GM19397 (cell line): ENCODE measurements at regions not wholly inside any gene's neighbourhood (a gene's known extent, or its start where the extent isn't known, plus 50 kb on each side); places are given as distances from the start of the nearest gene placed in this dataset.

Source experiments
- ATAC-seq: cut with Tn5 transposase; IDR thresholded peaks from one replicate; pipeline ENCODE4 v1.9.1; 2021; ENCODE audit warnings: mild to moderate bottlenecking, moderate library complexity; ENCODE audit not compliant: unreplicated experiment

DNA sequence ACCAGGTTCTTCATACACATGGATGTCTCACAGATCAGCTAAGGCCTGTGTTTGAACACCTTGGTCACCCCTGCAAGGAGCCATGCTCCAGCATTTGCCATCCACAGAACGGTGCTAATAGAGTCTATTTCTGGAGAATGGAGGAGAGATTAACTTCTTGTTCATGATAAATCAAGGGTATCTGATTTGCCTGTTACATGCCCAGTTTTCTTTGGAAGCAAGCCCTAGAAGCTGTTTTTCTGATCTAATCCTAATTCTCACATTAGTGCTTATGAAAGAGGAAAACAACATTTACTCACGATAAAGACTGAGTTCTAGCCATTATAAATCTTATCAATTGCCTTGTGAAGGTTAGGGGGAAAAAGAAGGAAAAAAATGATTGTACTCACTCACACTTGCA lies 119.6 kb upstream of the DTNA start:
- ATAC-seq: no peak

DNA sequence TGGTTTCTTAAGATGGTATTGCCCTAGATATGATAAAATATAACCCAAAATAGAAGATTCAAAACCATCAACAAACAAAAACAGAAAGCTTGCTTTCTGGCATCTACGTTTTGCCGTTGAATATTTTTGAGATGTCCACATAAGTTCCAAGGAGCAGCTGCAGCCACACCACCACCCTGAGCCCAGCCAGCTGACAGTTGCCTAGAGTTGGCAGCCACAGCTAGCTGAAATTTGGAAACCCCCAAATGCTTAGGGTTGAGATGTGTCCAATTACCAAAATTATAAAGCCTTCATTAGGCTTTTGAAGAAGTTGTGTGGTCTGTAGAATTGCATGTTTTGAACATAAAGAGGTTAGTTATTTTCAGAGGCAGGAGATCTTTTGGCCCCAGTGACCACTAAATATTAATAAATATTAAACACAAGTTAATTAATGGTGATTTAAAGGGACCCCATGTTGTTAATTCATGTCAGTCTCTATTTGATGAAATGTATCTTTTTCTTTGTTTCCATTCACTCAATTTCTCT lies 118.1 kb upstream of the DTNA start:
- no peak for ATAC-seq

DNA sequence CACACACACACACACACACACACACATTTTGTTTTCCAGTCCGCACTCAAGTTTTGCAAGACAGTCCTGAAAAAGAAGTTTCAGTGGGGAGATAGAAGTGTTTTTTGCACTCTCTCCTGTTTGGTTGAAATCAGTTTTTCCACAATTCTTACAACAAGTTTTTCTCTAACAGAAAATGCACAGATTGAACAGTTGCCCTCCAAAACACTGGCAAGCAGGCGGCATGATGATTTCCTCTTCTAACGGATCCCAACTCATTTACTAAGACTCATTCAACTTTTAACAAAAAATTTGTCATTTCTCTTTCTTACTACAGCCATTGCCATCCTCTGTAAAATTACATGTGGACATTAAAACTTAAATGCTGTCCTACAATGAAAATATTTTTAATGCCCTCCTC lies 117.6 kb upstream of the DTNA start:
- ATAC-seq: no peak

DNA sequence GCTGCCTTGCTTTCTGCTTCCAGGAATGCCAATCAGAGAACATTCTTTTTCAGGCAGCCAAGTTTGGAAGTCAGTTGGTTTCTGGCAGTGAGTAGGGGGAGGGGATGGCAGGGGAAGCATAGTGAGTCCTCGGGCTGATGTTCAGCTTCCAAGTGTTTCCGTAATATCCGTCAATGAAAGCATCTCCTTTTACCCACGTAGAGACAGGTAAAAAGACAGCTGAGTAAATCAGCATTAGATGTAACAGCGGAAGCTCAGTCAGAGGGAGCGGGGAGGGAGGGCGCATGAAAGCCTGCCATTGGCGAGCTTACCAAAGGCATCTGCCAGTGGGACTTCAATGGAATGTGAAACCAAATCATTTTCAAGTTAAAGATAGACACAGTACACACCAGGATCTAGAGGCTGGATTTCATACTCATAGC lies 117.1 kb upstream of the DTNA start:
- no peak for ATAC-seq

DNA sequence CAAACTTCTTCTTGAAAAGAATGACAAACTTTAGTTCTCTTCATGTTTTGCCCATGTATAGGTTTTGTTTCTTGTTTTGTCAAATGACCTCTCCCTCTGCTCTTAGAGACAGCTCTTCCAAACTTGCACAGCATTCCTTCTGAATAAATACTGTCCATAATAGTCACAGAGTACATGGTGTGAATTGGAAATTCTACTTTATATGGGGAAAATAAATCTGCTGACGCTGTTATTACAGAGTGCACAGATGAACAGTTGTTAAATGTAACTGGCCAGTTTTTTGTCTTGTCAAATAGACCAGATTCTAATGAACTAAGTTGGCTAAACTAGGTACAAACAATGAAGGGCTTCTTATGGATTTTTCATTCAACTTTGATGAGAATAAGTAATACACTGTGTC lies 115.8 kb upstream of the DTNA start:
- ATAC-seq: no peak

DNA sequence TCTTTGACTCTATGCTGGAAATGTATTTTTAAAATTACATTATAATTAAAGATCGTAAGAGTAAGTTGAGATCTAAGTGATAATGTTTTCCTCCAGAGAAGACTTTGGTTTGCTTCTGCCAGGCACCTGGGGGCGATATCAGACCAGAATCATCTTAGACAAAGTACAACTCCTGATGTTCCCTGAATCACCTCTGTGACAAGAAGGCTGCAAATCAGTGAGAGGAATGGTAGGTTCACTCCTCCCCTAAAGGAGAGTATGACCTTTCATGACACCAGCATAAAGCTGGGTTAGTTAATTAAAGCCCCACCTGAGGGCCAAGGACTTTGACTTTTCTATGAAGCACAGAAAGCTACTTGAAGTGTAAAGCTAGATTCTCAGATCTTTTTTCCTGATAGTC lies 114.4 kb upstream of the DTNA start:
- ATAC-seq: no peak

DNA sequence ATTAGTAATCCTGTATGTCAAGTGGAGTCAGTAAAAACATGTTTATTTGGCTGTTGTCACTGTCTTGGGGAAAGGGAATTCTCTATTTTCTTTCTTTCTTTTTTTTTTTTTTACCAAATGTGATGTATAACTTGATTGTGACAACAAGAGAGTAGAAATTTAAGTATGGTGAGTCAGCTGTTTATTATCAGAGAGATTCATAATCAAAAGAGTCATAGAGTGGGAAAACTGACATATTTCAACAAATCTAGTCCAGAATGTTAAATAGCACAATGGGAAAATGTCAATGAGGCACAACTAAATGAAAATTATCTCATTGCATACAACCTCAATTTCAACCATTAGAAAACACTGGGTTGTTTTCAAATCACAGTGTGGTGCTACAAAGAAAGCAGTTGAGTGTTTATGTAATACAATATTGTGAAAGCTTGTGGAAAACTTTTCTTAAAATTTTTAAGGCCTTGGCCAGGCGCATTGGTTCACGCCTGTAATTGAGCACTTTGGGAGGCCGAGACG lies 111.9 kb upstream of the DTNA start:
- no peak for ATAC-seq

DNA sequence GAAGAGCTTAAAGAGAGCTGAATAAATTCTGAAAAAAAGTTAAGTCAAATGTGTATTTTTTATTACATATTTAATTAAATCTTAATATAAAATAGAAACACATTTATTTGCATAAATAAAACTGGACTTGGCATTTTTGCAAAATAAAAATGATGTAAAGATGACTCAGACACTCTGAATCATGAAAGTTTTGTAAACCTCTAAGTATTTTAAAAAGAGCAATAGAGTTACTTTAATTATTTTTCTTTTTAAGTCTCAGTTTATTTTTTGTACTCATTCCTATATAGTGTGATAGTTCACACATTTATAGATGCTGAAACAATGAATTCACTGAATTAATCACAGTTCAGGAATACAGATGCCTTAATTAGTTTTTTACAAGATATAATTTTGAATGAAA lies 109.9 kb upstream of the DTNA start:
- no peak for ATAC-seq

DNA sequence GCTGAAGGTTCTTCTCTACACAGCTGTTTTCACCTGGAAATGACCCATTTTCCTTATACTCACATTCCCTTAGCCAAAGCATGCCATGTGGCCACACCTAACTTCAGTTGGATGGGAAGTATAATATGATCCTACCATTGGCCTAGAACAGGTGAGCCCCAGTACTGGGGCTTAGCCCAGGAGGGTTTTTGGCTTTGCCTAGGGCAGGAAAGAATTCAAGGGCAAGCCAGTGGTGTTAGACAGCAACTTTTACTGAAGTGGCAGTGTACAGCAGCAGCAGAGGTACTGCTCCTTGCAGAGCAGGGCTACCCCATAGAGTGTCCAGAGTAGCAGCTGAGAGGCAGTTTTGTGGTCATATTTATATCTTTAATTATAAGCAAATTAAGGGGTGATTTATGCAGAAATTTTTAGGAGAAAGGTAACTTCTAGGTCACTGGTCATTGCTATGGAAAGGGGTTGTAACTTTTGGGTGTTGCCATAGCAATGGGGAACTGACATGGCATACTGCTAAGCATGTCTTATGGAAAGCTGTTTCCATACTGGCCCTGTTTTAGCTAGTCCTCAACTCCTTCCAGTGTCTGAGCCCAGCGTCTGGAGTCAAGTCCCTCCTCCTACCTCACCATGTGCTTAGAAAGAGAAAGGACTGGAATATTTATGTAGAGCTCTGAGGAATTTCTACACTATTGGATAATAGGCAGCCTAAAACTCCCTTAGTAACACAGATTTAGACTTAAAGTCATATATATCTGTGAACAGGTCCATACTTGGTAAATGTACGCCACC lies 109.0 kb upstream of the DTNA start:
- ATAC-seq: no peak

DNA sequence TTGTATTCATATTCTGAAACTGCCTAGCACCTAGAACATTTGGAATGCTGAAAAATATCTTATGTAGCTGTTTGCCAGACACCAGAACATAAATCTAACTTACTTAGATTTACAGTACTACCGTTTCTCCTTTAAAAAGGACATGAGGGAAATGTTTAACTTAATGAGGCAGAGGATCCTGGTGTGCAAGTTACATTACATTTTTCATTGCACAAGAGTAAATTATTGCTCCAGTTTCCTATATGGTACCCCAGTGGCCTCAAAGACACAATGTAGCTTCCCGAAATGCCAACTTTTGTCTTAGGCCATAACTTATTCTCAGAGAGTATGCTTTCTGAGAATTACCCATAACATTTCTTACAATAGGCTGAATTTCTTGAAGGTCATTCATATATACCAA lies 105.5 kb upstream of the DTNA start:
- no peak for ATAC-seq

DNA sequence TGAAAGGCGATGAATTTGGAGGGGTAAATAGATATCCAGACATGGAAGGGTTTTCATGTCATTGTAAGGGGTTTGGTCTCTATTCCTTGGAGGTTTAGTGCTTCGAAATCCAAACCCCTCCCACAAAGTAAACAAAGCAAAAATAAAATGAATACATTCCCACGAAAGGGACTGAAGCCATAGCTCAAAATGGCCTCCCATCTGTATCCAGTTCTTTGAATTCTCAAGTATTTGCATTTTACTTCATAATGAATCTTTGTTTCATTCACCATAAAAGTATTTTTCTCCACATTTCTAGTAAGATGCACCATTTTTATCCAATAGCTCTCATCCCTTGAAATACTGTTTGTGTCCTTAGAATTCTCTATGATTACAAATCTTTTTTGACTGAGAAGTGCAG lies 103.2 kb upstream of the DTNA start:
- no peak for ATAC-seq

DNA sequence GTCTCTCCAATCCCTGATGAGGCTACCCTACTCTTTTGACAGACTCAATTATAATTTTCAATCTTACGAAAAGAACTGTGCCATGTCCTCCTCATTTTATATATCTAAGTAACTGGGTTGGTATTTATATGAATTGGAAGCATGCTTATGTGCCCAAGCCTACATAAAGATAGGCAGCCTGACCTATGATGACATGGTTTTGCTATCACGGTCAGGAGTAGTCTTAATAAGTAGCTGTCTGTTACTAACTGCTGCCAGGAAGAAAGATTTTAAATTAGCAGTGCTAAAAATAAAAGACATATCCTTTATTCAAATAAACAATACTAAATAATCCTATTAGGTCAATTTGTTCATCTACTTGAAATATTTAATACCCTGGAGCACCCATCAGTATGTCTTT lies 102.0 kb upstream of the DTNA start:
- ATAC-seq: no peak

DNA sequence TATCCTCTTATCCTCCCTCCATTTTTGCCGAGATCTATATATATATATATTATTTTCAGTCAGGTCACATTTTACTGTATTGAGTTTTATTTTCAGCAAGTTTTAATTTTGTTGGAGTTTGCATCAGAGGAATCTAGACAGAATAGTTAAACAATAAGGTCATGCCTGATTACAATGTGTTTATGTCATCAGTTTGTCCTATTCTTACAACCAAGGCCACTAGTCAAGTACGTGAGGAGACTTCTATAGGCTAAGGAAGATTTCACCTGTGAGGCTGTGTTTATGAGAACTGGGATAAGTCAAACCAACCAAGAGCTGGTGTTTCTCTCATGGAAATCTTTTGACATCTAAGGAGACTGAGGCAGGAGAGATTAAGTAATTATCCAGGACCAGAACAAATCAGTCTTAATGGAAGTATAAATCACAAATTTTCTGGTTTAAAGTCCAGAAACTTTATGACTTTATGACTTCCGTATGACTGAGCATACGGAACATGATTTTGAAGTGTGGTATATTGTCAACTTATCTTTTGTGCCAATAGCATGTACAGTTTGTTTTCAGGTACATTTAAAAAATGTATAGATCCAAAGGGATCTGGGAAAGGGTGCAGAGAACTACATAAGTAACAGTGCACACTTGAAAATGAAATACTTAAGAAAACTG lies 100.0 kb upstream of the DTNA start:
- ATAC-seq: no peak

DNA sequence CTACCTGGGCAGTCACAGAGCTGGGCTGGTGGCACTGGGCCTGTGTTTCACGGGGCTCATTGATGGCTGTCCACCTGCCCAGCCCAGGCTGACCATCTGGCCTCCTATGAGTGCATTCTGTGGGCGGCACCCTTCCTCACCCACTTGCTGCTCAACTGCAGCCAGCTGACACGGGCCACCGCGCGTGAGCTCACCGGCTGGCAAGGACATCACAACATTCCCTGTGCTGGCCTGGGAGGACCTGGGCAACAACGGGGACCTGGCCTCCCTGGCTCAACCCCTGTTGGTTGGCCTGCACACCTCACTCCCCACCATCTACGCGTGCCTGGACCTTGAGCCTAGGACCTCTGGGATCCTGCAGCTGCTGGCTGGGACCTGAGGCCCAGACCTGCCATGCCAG lies 98.2 kb upstream of the DTNA start:
- ATAC-seq: no peak

DNA sequence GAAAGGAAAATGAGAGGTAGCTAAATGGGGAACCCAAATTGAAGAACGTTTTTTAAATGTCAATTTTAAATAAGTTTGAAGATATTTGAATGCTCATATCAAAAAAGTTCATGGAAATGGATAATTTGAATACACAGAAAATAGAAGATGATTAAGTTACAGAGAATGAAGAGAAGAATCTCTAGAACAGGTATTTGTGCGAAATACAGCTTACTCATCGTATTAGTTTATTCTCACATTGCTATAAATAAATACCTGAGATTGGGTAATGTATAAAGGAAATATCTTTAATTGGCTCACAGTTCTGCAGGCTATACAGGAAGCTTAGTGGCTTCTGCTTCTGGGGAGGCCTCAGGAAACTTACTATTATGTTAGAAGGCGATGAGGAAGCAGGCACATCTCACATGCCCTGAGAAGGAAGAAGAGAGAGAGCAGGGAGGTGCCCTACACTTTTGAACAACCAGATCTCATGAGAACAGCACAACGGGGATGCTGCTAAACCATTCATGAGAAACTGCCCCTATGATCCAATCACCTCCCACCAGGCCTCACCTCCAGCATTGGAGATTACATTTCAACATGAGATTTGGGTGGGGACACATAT lies 89.7 kb upstream of the DTNA start:
- no peak for ATAC-seq

DNA sequence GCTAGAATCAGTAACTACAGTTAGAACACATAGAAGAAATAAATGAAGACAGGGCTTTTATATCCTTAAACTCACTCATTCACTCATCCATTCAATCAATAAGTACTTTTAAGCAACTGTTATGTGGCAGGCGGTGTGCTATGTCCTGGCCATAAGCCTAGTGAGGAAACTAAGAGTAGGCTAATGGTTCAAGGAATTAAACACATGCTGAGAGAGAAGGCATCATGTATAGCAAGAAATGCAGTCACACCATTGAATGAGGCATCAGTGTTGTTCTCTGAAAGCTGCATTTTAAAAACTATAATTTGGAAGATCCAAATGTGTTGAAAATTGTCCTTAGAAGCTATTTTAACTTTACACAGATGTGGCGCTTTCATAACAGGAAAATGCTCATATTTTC lies 86.5 kb upstream of the DTNA start:
- no peak for ATAC-seq

DNA sequence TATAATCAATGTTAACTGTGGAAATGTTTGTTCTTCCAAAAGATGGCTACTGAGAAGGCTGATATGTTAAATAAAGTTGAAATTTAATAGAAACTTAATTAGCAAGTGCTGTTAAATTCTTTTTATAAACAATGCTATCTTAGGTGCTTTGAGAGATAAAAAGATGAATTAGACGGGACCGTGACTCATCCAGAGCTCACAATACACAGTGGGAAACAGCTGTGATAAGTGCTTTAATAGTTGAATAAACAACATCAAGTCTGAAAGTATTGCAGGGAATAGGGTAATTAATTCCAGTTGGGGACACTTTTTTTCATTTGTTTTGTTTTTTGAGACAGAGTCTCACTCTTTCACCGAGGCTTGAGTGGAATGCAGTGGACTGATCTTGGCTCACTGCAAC lies 85.5 kb upstream of the DTNA start:
- ATAC-seq: no peak

DNA sequence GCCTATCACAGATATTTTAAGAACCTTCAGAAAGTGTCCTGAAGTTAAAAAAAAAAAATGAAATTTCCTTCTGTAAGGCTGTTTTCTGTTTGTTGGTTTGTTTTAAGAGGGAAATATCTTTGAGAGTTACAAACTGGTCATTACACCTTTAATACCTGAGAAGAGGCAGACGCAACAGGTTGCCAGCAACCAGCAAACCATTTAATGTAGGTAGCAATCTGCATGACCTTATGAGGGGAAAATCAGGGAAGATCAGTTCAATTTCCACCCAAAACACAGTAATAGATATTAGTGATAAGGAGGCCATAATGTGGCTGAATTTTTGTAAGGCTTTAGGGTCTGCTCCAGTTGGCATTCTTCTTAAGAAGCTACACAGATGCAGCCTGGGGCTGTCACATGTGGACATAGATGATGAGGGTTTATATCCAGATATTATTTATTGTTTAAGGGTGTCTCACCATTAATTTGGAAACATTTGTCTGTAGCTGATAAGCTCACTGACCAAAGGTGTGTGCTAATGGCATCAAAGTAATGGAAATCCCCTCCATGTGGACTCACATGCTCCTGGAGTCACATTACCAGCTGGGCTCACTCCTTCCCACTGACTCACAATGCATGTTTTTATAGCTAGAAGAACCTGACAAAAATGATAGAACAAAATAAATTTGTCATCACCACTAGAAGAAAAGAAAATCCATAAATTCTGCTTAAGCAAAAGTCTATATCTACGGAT lies 83.5 kb upstream of the DTNA start:
- no peak for ATAC-seq

DNA sequence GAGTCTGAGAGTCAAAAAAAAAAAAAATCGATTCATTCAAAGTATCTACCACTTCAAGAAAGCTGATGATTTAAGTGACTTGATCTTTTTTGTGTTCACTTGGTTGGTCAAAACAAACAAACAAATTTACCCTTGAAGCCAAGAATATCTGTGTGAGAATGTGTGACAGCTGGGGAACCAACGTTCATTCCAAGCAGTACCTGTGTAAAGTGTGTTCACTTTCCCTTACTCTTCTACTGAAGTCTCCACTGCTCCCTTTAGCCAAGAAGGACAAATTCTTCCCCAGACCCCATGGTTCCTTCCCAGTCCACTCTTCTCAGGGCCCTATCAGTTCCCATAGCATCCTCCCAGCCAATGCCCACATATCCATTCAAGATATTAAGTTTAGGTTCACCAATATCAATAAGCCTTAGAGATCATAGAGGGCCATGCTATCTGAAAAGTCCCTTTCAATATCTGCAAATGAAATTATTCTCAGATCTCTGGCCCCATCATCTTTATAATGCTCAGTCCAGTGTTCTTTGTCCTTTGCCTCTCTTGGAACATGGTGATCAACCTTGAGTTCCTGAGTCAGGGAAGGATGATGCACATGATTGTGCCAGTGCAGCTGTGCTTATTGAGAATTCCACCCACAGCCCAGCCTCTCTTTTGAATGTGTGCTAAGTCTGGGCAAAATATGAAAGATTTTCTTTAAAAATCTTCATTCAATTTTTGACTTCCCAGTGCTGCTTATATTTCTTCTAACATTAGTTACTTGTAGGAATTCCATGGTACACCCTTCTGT lies 82.8 kb upstream of the DTNA start:
- ATAC-seq: no peak
